ENCODE measurements at regions not wholly inside any gene's neighbourhood (a gene's known extent, or its start where the extent isn't known, plus 50 kb on each side); places are given as distances from the start of the nearest gene placed in this dataset.

- POLR2A ChIA-PET (ENCODE audit: partially characterized antibody): no interaction called here
- Mint-ChIP-seq H3K4me1 (no peaks in the 10 kb centered on the region), H3K27ac (no peak overlapping the region), H3K36me3 (no peaks in the 10 kb centered on the region), H3K9me3 (peaks cover 0 to 6% (median 0%) of the 10 kb centered on the region in 8 donors), H3K27me3 (peaks cover 2 to 3% of the 10 kb centered on the region in 2 donors), H3K4me3 (no peak overlapping the region)
- Histone ChIP-seq H3K4me1 (ENCODE audit: insufficient read depth, low read length) (no peaks in the 10 kb centered on the region), H3K27ac (ENCODE audit: low read depth, low read length) (no peak overlapping the region), H3K36me3 (ENCODE audit: insufficient read depth, low read length) (no peaks in the 10 kb centered on the region), H3K4me3 (ENCODE audit: low read length in 2 of 2) (no peak overlapping the region), H3K27me3 (ENCODE audit: insufficient read depth, low read length) (no peaks in the 10 kb centered on the region), H3K9me3 (ENCODE audit: control insufficient read depth in 1 of 2, low read length in 2 of 2) (no peaks in the 10 kb centered on the region)
- intact Hi-C loops (cut with micrococcal nuclease): no loop called here
- DNase-seq: no peak
- CTCF ChIA-PET (ENCODE audit: partially characterized antibody): no interaction called here
Observed at GRCh38 chr10:2303169-2303568, 565.8 kb upstream of the ADARB2 start.

GRCh38 chr10:2301227-2301626 is 563.9 kb upstream of the ADARB2 start:
- CTCF ChIA-PET (ENCODE audit: partially characterized antibody): no interaction called here
- H3K4me3 ChIP-seq (ENCODE audit: low read length in 2 of 2): no peak overlapping the region
- no peaks in the 10 kb centered on the region for H3K4me1 ChIP-seq (ENCODE audit: insufficient read depth, low read length)
- no peak overlapping the region for H3K27ac ChIP-seq (ENCODE audit: low read depth, low read length)
- peaks cover 2 to 3% of the 10 kb centered on the region in 2 donors for H3K27me3 Mint-ChIP-seq
- H3K4me3 Mint-ChIP-seq: no peak overlapping the region
- POLR2A ChIA-PET (ENCODE audit: partially characterized antibody): no interaction called here
- no peaks in the 10 kb centered on the region for H3K36me3 ChIP-seq (ENCODE audit: insufficient read depth, low read length)
- no peak overlapping the region for H3K27ac Mint-ChIP-seq
- peaks cover 0 to 6% (median 0%) of the 10 kb centered on the region in 8 donors for H3K9me3 Mint-ChIP-seq
- H3K9me3 ChIP-seq (ENCODE audit: control insufficient read depth in 1 of 2, low read length in 2 of 2): no peaks in the 10 kb centered on the region
- H3K4me1 Mint-ChIP-seq: no peaks in the 10 kb centered on the region
- no peak for DNase-seq
- H3K27me3 ChIP-seq (ENCODE audit: insufficient read depth, low read length): no peaks in the 10 kb centered on the region
- no peaks in the 10 kb centered on the region for H3K36me3 Mint-ChIP-seq
- intact Hi-C loops (cut with micrococcal nuclease): no loop called here

DNA sequence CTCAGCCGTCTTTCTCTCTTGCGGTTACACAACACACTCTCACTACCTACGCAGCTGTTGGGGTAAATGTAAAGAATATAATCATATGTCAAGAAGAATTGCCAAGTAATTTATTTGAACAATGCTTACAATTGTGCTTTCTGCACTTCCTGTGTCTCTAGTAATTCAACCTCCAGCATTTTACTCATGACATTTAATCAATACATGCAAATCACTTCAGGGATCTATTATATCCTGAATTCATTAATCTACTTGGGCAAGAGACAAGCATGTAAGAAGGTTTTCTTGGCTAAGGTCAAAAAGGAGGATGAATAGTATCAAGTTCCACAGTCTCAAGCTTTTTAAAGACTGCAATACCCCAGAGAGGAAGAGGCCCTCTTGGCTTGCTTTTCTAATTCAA is 562.9 kb upstream of the ADARB2 start:
- intact Hi-C loops (cut with micrococcal nuclease): no loop called here
- no peaks in the 10 kb centered on the region for H3K36me3 Mint-ChIP-seq
- Histone ChIP-seq H3K9me3 (ENCODE audit: control insufficient read depth in 1 of 2, low read length in 2 of 2) (no peaks in the 10 kb centered on the region), H3K36me3 (ENCODE audit: insufficient read depth, low read length) (no peaks in the 10 kb centered on the region), H3K4me3 (ENCODE audit: low read length in 2 of 2) (no peak overlapping the region), H3K27ac (ENCODE audit: low read depth, low read length) (no peak overlapping the region), H3K4me1 (ENCODE audit: insufficient read depth, low read length) (no peaks in the 10 kb centered on the region), H3K27me3 (ENCODE audit: insufficient read depth, low read length) (no peaks in the 10 kb centered on the region)
- no peak overlapping the region for H3K27ac Mint-ChIP-seq
- no peak for DNase-seq
- CTCF ChIA-PET (ENCODE audit: partially characterized antibody): no interaction called here
- POLR2A ChIA-PET (ENCODE audit: partially characterized antibody): no interaction called here
- H3K27me3 Mint-ChIP-seq: peaks cover under 1 to 3% of the 10 kb centered on the region in 2 donors
- H3K9me3 Mint-ChIP-seq: peaks cover 0 to 6% (median 0%) of the 10 kb centered on the region in 8 donors
- H3K4me3 Mint-ChIP-seq: no peak overlapping the region
- H3K4me1 Mint-ChIP-seq: no peaks in the 10 kb centered on the region

DNA sequence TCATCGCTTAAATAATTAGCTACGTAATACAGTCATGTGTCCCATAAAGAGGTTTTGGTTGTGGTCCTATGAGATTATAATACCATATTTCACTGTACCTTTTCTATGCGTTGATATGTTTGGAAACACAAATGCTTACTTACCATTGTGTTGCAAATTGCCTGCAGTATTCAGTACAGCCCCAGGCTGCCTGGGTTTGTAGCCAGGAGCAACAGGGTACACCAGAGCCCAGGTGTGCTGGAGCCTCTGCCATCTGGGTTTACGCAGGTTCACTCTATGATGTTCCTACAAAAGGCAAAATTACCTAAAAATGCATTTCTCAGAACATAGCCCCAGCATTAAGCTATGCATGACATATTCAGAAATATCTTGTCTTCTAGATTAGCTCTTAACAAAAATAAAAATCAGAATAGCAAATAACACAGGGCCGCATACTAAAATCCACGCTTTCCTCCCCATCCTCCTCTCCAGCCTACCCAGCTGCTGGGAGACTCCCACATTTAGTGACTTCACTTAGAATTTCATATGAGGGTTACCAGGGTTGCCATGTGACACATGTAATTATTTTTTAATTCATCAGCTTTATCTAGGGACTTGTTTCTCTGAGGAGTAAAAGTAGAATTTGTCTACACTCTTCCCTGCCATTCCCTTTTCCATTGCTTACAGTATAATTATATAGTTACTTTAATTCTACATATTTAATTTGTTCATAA is 559.0 kb upstream of the ADARB2 start:
- POLR2A ChIA-PET (ENCODE audit: partially characterized antibody): no interaction called here

GRCh38 chr10:2294739-2295138 is 557.4 kb upstream of the ADARB2 start:
- Mint-ChIP-seq H3K27ac (no peak overlapping the region), H3K36me3 (no peaks in the 10 kb centered on the region), H3K9me3 (no peaks in the 10 kb centered on the region), H3K4me1 (no peaks in the 10 kb centered on the region), H3K27me3 (peaks cover 2 to 4% of the 10 kb centered on the region in 2 donors), H3K4me3 (no peak overlapping the region)
- Histone ChIP-seq H3K9me3 (ENCODE audit: control insufficient read depth in 1 of 2, low read length in 2 of 2) (no peaks in the 10 kb centered on the region), H3K4me3 (ENCODE audit: low read length in 2 of 2) (no peak overlapping the region), H3K27me3 (ENCODE audit: insufficient read depth, low read length) (no peaks in the 10 kb centered on the region), H3K27ac (ENCODE audit: low read depth, low read length) (no peak overlapping the region), H3K4me1 (ENCODE audit: insufficient read depth, low read length) (no peaks in the 10 kb centered on the region), H3K36me3 (ENCODE audit: insufficient read depth, low read length) (no peaks in the 10 kb centered on the region)
- no peak for DNase-seq
- CTCF ChIA-PET (ENCODE audit: partially characterized antibody): no interaction called here
- POLR2A ChIA-PET (ENCODE audit: partially characterized antibody): no interaction called here
- intact Hi-C loops (cut with micrococcal nuclease): no loop called here

More for the DNA sequence above, 559.0 kb upstream of the ADARB2 start:
- Histone ChIP-seq H3K4me3 (ENCODE audit: low read length in 2 of 2) (no peak overlapping the region), H3K27me3 (ENCODE audit: insufficient read depth, low read length) (no peaks in the 10 kb centered on the region), H3K4me1 (ENCODE audit: insufficient read depth, low read length) (no peaks in the 10 kb centered on the region), H3K27ac (ENCODE audit: low read depth, low read length) (no peak overlapping the region), H3K9me3 (ENCODE audit: control insufficient read depth in 1 of 2, low read length in 2 of 2) (no peaks in the 10 kb centered on the region), H3K36me3 (ENCODE audit: insufficient read depth, low read length) (no peaks in the 10 kb centered on the region)
- CTCF ChIA-PET (ENCODE audit: partially characterized antibody): no interaction called here
- H3K9me3 Mint-ChIP-seq: peaks cover 0 to 3% (median 0%) of the 10 kb centered on the region in 8 donors
- H3K4me3 Mint-ChIP-seq: no peak overlapping the region
- peaks cover under 1 to 4% of the 10 kb centered on the region in 2 donors for H3K27me3 Mint-ChIP-seq
- intact Hi-C loops (cut with micrococcal nuclease): no loop called here
- no peak overlapping the region for H3K27ac Mint-ChIP-seq
- no peaks in the 10 kb centered on the region for H3K4me1 Mint-ChIP-seq
- H3K36me3 Mint-ChIP-seq: no peaks in the 10 kb centered on the region
- no peak for DNase-seq

DNA sequence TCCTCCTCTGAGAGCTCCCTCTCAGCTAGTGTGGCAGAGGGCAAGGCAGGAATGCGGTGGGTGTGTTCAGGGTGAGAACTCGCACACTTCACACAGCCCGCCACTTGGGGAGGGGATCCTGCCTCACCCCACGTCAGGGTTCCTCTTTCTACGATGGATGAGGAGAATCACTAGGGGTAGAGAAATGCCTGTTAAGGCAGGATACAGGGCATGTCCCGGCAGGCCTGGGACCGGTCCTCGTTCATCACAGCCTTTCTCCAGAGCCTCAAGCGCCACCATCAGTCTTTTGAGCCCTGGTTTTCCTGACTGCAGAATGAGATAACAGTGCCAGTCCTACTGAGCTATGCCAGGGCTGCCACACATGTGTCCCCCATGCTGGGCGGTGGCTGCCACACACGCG is 546.7 kb upstream of the ADARB2 start:
- DNase-seq: no peak
- Mint-ChIP-seq H3K27me3 (peaks cover 0 to 5% of the 10 kb centered on the region in 2 donors), H3K9me3 (peaks cover 0 to 4% (median 0%) of the 10 kb centered on the region in 8 donors), H3K4me1 (no peaks in the 10 kb centered on the region), H3K27ac (no peak overlapping the region), H3K4me3 (no peak overlapping the region), H3K36me3 (no peaks in the 10 kb centered on the region)
- Histone ChIP-seq H3K9me3 (ENCODE audit: control insufficient read depth in 1 of 2, low read length in 2 of 2) (no peaks in the 10 kb centered on the region), H3K36me3 (ENCODE audit: insufficient read depth, low read length) (no peaks in the 10 kb centered on the region), H3K27ac (ENCODE audit: low read depth, low read length) (no peak overlapping the region), H3K27me3 (ENCODE audit: insufficient read depth, low read length) (no peaks in the 10 kb centered on the region), H3K4me1 (ENCODE audit: insufficient read depth, low read length) (no peaks in the 10 kb centered on the region), H3K4me3 (ENCODE audit: low read length in 2 of 2) (no peak overlapping the region)
- POLR2A ChIA-PET (ENCODE audit: partially characterized antibody): no interaction called here
- CTCF ChIA-PET (ENCODE audit: partially characterized antibody): no interaction called here
- intact Hi-C loops (cut with micrococcal nuclease): no loop called here

- Mint-ChIP-seq H3K4me1 (no peaks in the 10 kb centered on the region), H3K9me3 (no peaks in the 10 kb centered on the region), H3K27me3 (peaks cover 0 to 1% of the 10 kb centered on the region in 2 donors), H3K36me3 (no peaks in the 10 kb centered on the region), H3K27ac (no peak overlapping the region), H3K4me3 (no peak overlapping the region)
- no peak overlapping the region for H3K27ac ChIP-seq (ENCODE audit: low read depth, low read length)
- POLR2A ChIA-PET (ENCODE audit: partially characterized antibody): no interaction called here
- CTCF ChIA-PET (ENCODE audit: partially characterized antibody): no interaction called here
- no peaks in the 10 kb centered on the region for H3K4me1 ChIP-seq (ENCODE audit: insufficient read depth, low read length)
- no peaks in the 10 kb centered on the region for H3K27me3 ChIP-seq (ENCODE audit: insufficient read depth, low read length)
- intact Hi-C loops (cut with micrococcal nuclease): no loop called here
- H3K4me3 ChIP-seq (ENCODE audit: low read length in 2 of 2): no peak overlapping the region
- H3K9me3 ChIP-seq (ENCODE audit: control insufficient read depth in 1 of 2, low read length in 2 of 2): no peaks in the 10 kb centered on the region
- no peak for DNase-seq
- no peaks in the 10 kb centered on the region for H3K36me3 ChIP-seq (ENCODE audit: insufficient read depth, low read length)
Observed at GRCh38 chr10:2282202-2282601, 544.9 kb upstream of the ADARB2 start.
